PC-3 (cell line): ENCODE measurements at regions not wholly inside any gene's neighbourhood (a gene's known extent, or its start where the extent isn't known, plus 50 kb on each side); places are given as distances from the start of the nearest gene placed in this dataset.

ENCODE experiments used
- ATAC-seq: fragments of 200-7000 bp; cut with Tn5 transposase; 2 replicates; pipeline ENCODE4 v1.9.1; 2020; ENCODE audit warnings: mild to moderate bottlenecking, moderate library complexity
- BruUV-seq: library from RNA; stranded (reverse); fragments of 400-500 nt; replicated peaks from 2 replicates; lab custom pipeline; 2021; lab: Mats Ljungman, UMichigan
- CTCF ChIA-PET: fragments of 300-600 bp; sonication (Branson Sonifier 250); formaldehyde crosslinking; loops from one replicate; lab custom pipeline; 2022; ENCODE audit warnings: antibody characterized with exemption; lab: Charles Lee
- POLR2A ChIA-PET: fragments of 300-600 bp; sonication (Branson Sonifier 250); formaldehyde crosslinking; loops from one replicate; lab custom pipeline; 2022; ENCODE audit warnings: antibody characterized with exemption; ENCODE audit not compliant: unreplicated experiment; lab: Charles Lee
- DNase-seq: peaks from one replicate; pipeline ENCODE4 v3.0.0-alpha.2; 2015
- H2AFZ ChIP-seq: fragments of 300-600 bp; sonication (generic); 2 replicates; pipeline ENCODE4 v1.6.0; 2016; ENCODE audit warnings: antibody characterized with exemption, low read length
- H3F3A ChIP-seq: fragments of 300-600 bp; sonication (generic); one replicate; pipeline ENCODE4 v1.6.0; 2017; ENCODE audit warnings: antibody characterized with exemption, low read length, control low read depth, mild to moderate bottlenecking; ENCODE audit not compliant: unreplicated experiment
- H3K27ac ChIP-seq: fragments of 300-600 bp; sonication (generic); 2 replicates; pipeline ENCODE4 v1.5.1; 2016; ENCODE audit warnings: mild to moderate bottlenecking, low read length
- H3K27me3 ChIP-seq: fragments of 300-600 bp; sonication (generic); 2 replicates; pipeline ENCODE4 v1.6.1; 2016; ENCODE audit warnings: low read length, mixed read lengths
- H3K36me3 ChIP-seq: fragments of 300-600 bp; sonication (generic); 2 replicates; pipeline ENCODE4 v1.6.1; 2016; ENCODE audit warnings: low read depth, mixed run types, low read length, mixed read lengths
- H3K4me1 ChIP-seq: fragments of 300-600 bp; sonication (generic); 2 replicates; pipeline ENCODE4 v1.5.1; 2016; ENCODE audit warnings: low read length; ENCODE audit not compliant: insufficient read depth
- H3K4me2 ChIP-seq: fragments of 300-600 bp; sonication (generic); 2 replicates; pipeline ENCODE4 v1.6.0; 2016; ENCODE audit warnings: low read length
- H3K4me3 ChIP-seq: fragments of 300-600 bp; sonication (generic); 2 replicates; pipeline ENCODE4 v1.5.1; 2016; ENCODE audit warnings: mild to moderate bottlenecking, low read length, mixed read lengths
- H3K79me2 ChIP-seq: fragments of 300-600 bp; sonication (generic); 2 replicates; pipeline ENCODE4 v1.6.1; 2017; ENCODE audit warnings: low read length, mixed read lengths
- H3K9ac ChIP-seq: fragments of 300-600 bp; sonication (generic); 2 replicates; pipeline ENCODE4 v1.6.0; 2016; ENCODE audit warnings: mild to moderate bottlenecking, low read length
- H3K9me2 ChIP-seq: fragments of 300-600 bp; sonication (generic); replicated peaks from 2 replicates; pipeline ENCODE4 v1.6.1; 2016; ENCODE audit warnings: mixed run types, low read length, mixed read lengths
- H3K9me3 ChIP-seq: fragments of 300-600 bp; sonication (generic); 2 replicates; pipeline ENCODE4 v1.6.1; 2016; ENCODE audit warnings: low read length, mixed read lengths
- H4K20me1 ChIP-seq: fragments of 300-600 bp; sonication (generic); 2 replicates; pipeline ENCODE4 v1.6.1; 2016; ENCODE audit warnings: low read length, mixed read lengths
- EZH2 ChIP-seq: fragments of 300-600 bp; sonication (generic); IDR thresholded peaks from one replicate; pipeline ENCODE4 v1.6.1; 2017; ENCODE audit warnings: antibody characterized with exemption, mild to moderate bottlenecking, low read length; ENCODE audit not compliant: unreplicated experiment
- EZH2phosphoT487 ChIP-seq: fragments of 300-600 bp; sonication (generic); IDR thresholded peaks from 2 replicates; pipeline ENCODE4 v1.6.1; 2018; ENCODE audit warnings: mild to moderate bottlenecking, antibody characterized with exemption, low read length, borderline replicate concordance
- intact Hi-C: fragments of 100-400 bp; cut with micrococcal nuclease; formaldehyde crosslinking; loops from 2 replicates; pipeline ENCODE4 v1.9.0; 2023
- TF ChIP-seq, protein P1 (sequence below): fragments of 300-600 bp; sonication (generic); conservative IDR thresholded peaks from 2 replicates; pipeline ENCODE4 v1.5.1; 2017; ENCODE audit warnings: antibody characterized with exemption, low read depth, mild to moderate bottlenecking, low read length

DNA sequence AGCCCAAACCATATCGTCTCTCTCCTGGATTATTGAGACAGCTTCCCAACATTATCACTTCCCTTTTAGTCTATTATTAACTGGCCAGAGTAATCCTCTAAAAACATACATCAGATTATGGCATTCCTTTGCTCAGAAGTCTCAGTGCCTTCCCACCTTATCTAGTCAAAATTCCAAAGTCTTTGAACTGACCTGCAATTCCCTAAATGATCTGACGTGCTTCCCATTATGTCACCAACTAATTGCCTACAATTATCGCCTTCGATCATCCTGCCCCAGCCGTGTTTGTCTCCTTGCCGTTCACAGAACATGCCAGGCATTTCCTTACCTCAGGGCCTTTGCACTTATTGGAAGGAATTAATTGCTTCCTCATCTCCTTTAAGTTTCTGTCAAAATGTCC, 332.4 kb downstream of the IRS1 start:
- Histone ChIP-seq H2AFZ (no peak overlapping the region), H3K27me3 (no peaks in the 10 kb centered on the region), H3F3A (no peaks in the 10 kb centered on the region), H3K36me3 (no peaks in the 10 kb centered on the region), H3K4me2 (no peak overlapping the region), H3K9ac (no peak overlapping the region), H3K9me3 (no peaks in the 10 kb centered on the region), H3K79me2 (no peaks in the 10 kb centered on the region), H3K9me2 (no peaks in the 10 kb centered on the region), H3K27ac (peak overlapping the region; percentile 21; the same call in 1 of the 2 replicates), H3K4me1 (peaks cover 11% of the 10 kb centered on the region; the same call in 1 of the 2 replicates), H3K4me3 (no peak overlapping the region), H4K20me1 (no peaks in the 10 kb centered on the region)
- BruUV-seq: no TSS peak
- ChIA-PET POLR2A (no interaction called here), CTCF (no interaction called here)
- TF ChIP-seq, protein P1, sequence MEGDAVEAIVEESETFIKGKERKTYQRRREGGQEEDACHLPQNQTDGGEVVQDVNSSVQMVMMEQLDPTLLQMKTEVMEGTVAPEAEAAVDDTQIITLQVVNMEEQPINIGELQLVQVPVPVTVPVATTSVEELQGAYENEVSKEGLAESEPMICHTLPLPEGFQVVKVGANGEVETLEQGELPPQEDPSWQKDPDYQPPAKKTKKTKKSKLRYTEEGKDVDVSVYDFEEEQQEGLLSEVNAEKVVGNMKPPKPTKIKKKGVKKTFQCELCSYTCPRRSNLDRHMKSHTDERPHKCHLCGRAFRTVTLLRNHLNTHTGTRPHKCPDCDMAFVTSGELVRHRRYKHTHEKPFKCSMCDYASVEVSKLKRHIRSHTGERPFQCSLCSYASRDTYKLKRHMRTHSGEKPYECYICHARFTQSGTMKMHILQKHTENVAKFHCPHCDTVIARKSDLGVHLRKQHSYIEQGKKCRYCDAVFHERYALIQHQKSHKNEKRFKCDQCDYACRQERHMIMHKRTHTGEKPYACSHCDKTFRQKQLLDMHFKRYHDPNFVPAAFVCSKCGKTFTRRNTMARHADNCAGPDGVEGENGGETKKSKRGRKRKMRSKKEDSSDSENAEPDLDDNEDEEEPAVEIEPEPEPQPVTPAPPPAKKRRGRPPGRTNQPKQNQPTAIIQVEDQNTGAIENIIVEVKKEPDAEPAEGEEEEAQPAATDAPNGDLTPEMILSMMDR: no peak
- TF ChIP-seq EZH2phosphoT487 (no peak), EZH2 (no peak)
- DNase-seq (no peak), ATAC-seq (no peak)
- intact Hi-C loops: no loop called here

DNA sequence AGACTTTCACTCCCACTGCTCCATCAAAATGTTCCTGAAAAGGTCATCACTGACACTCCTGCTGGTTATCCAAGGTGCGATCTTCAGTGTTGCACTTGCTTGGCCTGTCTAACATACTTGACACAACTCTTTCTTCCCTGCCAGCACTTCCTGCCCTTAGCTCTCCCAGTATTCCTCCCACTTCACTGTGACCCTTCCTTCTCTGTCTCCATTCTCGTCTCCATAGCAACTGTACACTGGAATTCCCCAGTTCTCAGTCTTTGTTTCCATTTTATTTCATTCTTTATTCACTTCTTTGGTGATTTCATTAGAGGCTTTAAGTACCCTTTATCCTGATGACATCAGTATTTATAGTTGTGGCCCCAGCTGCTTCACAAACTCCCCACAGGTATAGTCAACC, 333.0 kb downstream of the IRS1 start:
- no peaks in the 10 kb centered on the region for H3K79me2 ChIP-seq
- H3K36me3 ChIP-seq: no peaks in the 10 kb centered on the region
- no peak overlapping the region for H3K4me2 ChIP-seq
- H2AFZ ChIP-seq: no peak overlapping the region
- H3K4me3 ChIP-seq: no peak overlapping the region
- no peaks in the 10 kb centered on the region for H3K27me3 ChIP-seq
- ATAC-seq (no peak), DNase-seq (no peak)
- TF ChIP-seq EZH2 (no peak), EZH2phosphoT487 (no peak)
- TF ChIP-seq, protein P1: no peak
- no peaks in the 10 kb centered on the region for H3K9me3 ChIP-seq
- CTCF ChIA-PET: no interaction called here
- BruUV-seq: no TSS peak
- H3F3A ChIP-seq: no peaks in the 10 kb centered on the region
- H4K20me1 ChIP-seq: no peaks in the 10 kb centered on the region
- intact Hi-C loops: no loop called here
- no peaks in the 10 kb centered on the region for H3K9me2 ChIP-seq
- H3K4me1 ChIP-seq: peaks cover 11% of the 10 kb centered on the region; the same call in 1 of the 2 replicates
- no peak overlapping the region for H3K27ac ChIP-seq
- POLR2A ChIA-PET: no interaction called here
- H3K9ac ChIP-seq: no peak overlapping the region

DNA sequence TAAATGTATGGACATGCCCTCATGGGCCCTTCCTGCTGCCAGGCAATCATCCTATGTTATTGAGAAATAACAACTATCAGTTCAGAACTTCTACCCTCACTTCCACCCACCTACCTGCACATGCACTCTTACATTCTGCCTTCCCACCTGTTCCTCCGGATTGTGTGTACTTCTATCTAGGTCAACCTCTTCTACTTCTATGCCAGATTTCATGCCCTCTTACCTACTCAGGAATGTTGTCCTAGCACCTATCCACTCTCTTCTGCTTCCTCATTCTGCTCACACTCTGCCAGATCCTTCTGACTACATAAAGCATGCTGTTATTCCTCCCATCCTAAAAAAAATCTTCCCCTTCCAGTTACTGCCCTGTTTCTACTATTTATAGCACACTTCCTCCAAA, 333.5 kb downstream of the IRS1 start:
- no peaks in the 10 kb centered on the region for H3K36me3 ChIP-seq
- peaks cover 11% of the 10 kb centered on the region; the same call in 1 of the 2 replicates for H3K4me1 ChIP-seq
- POLR2A ChIA-PET: no interaction called here
- no peaks in the 10 kb centered on the region for H3K9me2 ChIP-seq
- no peaks in the 10 kb centered on the region for H3F3A ChIP-seq
- intact Hi-C loops: no loop called here
- DNase-seq (no peak), ATAC-seq (no peak)
- H3K9me3 ChIP-seq: no peaks in the 10 kb centered on the region
- BruUV-seq: no TSS peak
- H3K4me3 ChIP-seq: no peak overlapping the region
- no peaks in the 10 kb centered on the region for H3K79me2 ChIP-seq
- H3K27ac ChIP-seq: no peak overlapping the region
- H2AFZ ChIP-seq: no peak overlapping the region
- CTCF ChIA-PET: no interaction called here
- H3K9ac ChIP-seq: no peak overlapping the region
- H3K27me3 ChIP-seq: no peaks in the 10 kb centered on the region
- no peaks in the 10 kb centered on the region for H4K20me1 ChIP-seq
- no peak overlapping the region for H3K4me2 ChIP-seq
- TF ChIP-seq, protein P1: no peak
- TF ChIP-seq EZH2 (no peak), EZH2phosphoT487 (no peak)
